IPS-NIHi7 (cell line): ENCODE measurements at regions not wholly inside any gene's neighbourhood (a gene's known extent, or its start where the extent isn't known, plus 50 kb on each side); places are given as distances from the start of the nearest gene placed in this dataset.

ENCODE experiments used
- DNase-seq: peaks from one replicate; pipeline ENCODE4 v3.0.0; 2012; ENCODE audit warnings: mixed read lengths; ENCODE audit errors: extremely low spot score

- DNase-seq, result peak; percentile 9
These were observed 57.3 kb upstream of the TCEAL2 start for GRCh38 chrX:102067966-102068723.

- no peak for DNase-seq
These were observed 61.9 kb upstream of the TCEAL2 start for GRCh38 chrX:102063445-102064074.

- DNase-seq, result no peak
These were observed 81.0 kb upstream of the TCEAL2 start for GRCh38 chrX:102044496-102044895.

GRCh38 chrX:102043380-102043779 lies 82.1 kb upstream of the TCEAL2 start:
- DNase-seq, result no peak

GRCh38 chrX:102042372-102043325 lies 82.8 kb upstream of the TCEAL2 start:
- no peak for DNase-seq

- DNase-seq, result no peak
These were observed 96.5 kb upstream of the TCEAL2 start for GRCh38 chrX:102029026-102029425.

GRCh38 chrX:102018208-102018607 lies 86.4 kb upstream of the ZMAT1 start:
- no peak for DNase-seq

GRCh38 chrX:102008901-102009300 lies 77.1 kb upstream of the ZMAT1 start:
- DNase-seq, result no peak

- DNase-seq, result peak; percentile 50
These were observed 68.1 kb upstream of the ZMAT1 start for GRCh38 chrX:101999644-102000539.

GRCh38 chrX:101993335-101993734 lies 61.5 kb upstream of the ZMAT1 start:
- no peak for DNase-seq

- no peak for DNase-seq
These were observed 54.8 kb upstream of the ZMAT1 start for GRCh38 chrX:101986586-101986985.
